NCI-H2029 (cell line): ENCODE measurements at regions not wholly inside any gene's neighbourhood (a gene's known extent, or its start where the extent isn't known, plus 50 kb on each side); places are given as distances from the start of the nearest gene placed in this dataset.
"Not testable (repeated sequence)": the region's sequence is repeated elsewhere in the genome, so short reads cannot be mapped to it uniquely, and the experiment has no call there.

Source experiments
- DNase-seq: peaks from one replicate; lab custom pipeline; 2025; lab: John Stamatoyannopoulos, UW

DNA sequence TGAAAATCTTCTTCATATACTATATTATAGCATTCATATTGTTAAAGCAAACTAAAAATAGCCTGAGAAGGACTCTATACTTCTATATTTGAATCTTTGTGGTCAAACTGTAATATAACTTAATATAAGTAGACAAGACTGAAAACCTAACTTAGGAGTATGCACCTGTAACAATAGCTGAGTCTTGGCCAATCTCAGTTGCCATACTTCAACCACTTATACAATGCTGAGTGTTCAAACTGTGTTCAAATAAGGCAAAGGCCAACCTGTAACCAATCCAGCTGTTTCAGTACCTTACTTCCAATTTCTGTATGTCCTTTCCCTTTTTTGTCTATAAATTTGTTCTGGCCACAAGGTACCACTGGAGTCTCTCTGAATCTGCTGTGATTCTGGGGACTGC is 1360.8 kb upstream of the CDH9 start:
- DNase-seq: no peak

DNA sequence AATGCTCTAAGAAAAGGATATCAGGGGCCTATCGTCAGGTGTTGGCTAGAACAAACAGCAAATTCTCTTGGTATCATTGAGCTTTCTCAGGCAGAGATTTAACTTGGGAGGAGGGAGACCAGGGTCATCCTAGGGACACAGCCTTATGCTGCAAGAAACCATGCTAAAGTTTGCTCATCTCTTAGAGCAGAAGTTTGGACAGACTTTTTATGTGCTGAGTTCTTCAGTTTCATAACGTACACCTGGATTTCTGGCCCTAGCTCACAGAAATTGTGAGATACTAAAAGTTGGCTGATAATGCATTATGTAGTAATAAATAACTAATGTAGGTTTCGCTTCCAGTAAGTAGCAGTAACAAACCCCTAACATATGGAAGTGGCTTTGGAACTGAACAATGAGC is 1359.8 kb upstream of the CDH9 start:
- no peak for DNase-seq

DNA sequence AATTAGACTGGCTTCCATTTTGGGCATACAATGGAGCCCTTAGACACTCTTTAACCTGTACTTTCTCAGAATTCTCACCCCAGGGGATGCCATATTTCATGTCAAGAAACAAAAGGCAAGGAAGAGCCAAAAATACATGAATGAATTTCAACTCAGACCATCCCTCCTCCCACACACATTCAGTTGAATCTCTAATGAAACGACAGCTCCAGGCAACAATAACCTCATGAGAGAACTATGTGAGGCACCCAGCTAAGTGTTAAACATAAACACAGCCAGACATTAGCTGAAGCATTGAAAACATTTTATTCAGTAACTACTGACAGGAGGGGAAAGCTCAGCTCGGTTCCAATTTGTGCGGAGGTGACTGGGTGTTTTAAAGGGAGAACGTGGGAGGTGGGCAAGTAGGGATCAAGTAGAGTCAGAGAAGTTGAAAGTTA is 1359.1 kb upstream of the CDH9 start:
- DNase-seq: no peak

DNA sequence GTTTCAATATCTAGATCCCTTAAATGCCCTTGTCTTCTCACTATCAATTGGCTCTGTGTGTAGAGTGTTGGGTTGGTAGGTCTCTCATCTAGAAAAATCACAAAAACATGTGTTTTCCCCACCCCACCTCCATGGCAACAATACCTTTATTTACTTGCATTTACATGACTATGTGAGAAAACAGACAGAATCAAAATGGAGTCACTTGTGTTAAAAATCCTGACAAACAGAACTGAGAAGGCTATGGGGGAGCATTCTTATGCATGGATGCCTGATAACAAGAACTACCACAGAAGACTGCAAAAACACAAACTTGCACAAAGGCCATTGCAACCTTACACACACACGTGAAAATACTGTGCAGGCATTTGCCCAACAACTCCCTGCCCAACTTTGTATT is 1352.9 kb upstream of the CDH9 start:
- DNase-seq: no peak

DNA sequence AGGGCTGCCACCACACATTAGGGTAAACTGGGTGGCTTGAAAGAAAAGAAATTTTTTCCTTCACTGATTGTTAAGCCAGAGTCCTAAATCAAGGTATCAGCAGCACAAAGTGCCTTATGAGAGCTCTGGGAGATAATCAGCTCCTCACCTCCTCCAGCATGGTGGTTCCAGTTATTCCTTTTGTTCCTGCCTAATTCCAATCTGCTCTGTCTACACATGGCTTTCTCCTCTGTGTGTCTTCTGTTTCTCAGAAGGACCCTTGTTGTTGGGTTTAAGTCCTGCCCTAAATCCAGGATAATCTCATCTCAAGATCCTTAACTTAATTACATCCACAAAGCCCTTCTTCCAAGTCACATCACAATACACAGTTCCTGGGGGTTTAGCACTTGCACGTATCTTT is 1352.0 kb upstream of the CDH9 start:
- no peak for DNase-seq

DNA sequence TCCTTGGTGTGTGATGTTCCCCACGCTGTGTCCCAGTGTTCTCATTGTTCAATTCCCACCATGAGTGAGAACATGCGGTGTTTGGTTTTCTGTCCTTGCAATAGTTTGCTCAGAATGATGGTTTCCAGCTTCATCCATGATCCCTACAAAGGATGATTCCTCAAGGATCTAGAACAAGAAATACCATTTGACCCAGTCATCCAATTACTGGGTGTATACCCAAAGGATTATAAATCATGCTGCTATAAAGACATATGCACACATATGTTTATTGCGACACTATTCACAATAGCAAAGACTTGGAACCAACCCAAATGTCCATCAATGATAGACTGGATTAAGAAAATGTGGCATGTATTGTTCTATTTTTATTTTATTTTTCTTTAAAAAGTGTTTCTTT is 1351.3 kb upstream of the CDH9 start:
- DNase-seq: not testable (repeated sequence)

DNA sequence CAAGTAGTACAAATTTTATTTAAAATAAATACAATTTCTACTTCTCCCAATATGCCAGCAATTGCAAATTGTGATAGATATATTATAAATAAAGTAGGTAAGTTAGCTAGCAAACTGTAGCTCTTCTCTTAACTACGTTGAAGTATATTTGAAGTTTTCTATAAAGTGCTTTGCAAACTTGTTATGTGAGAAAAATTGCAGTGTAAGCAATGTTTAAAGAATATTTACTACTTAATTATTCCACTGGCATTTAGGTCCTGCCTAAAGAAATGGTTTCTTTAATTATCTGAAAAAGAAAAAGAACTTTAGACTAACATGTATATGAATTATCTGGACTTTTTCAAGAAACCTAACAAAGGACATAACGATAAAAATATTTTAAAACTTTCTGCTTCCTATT is 1350.0 kb upstream of the CDH9 start:
- no peak for DNase-seq

DNA sequence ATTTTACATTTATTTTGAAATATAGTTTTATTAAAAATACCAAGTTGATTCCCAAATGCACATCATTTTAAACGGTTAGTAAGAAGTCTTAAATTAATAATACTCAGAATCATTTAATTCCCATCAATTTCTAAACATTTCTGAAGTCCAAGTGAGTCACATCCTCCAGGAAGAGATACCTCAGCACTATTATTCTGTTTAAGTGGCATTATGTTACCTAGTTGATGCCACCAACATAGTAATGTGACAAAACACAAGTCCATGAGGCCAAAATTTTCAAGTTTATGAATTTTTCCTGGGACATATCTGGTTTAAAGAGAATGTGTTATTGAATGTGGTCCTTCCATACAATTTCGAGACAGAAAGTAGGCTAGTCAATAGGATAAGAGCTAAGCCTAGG is 1348.3 kb upstream of the CDH9 start:
- DNase-seq: no peak

DNA sequence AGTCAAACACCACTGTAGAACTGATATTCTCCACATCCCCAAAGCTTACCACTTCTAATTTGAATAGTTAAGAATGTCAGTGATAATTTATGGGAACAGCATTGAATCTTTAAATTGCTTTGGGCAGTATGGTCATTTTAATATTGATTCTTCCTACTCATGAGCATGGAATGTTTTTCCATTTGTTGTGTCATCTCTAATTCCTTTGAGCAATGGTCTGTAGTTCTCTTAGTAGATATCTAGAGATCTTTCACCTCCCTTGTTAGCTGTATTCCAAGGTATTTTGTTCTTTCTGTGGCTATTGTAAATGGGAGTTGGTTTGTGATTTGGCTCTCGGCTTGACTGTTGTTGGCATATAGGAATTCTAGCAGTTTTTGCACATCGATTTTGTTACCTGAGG is 1341.8 kb upstream of the CDH9 start:
- no peak for DNase-seq

DNA sequence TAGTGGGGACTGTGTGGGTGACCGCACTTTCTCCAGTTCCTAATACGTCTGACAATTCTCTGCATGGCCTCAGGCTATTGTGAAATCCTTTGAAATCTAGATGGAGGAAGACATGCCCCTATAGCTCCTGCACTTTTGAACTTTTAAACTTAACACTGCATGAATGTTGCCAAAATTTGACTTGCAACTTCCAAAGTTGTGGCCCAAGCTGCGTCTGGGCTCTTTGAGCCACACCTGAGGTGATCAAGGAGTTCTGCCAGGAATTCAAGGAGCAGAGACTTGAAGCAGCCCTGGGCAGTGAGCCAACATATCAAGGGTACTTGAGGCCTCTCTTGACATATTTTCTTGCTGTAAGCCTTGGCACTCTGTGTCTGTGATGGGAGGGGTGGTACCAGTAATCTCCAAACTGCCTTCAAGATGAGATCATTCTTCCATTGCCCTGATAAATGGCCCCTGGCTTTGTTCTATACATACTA is 1336.1 kb upstream of the CDH9 start:
- DNase-seq: no peak

DNA sequence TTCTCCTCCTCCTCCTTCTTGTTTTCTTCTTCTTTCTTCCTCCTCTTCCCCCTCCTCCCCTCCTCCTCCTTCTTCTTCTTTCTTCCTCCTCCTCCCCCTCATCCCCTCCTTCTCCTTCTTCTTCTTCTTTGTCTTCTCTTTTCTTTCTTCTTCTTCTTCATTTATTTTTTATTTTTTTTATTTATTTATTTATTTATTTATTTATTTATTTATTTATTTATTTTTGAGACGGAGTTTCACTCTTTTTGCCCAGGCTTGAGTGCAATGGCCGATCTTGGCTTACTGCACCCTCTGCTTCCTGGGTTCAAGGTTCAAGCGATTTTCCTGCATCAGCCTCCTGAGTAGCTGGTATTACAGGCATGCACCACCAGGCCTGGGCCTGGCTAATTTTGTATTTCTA is 1332.5 kb upstream of the CDH9 start:
- no peak for DNase-seq

DNA sequence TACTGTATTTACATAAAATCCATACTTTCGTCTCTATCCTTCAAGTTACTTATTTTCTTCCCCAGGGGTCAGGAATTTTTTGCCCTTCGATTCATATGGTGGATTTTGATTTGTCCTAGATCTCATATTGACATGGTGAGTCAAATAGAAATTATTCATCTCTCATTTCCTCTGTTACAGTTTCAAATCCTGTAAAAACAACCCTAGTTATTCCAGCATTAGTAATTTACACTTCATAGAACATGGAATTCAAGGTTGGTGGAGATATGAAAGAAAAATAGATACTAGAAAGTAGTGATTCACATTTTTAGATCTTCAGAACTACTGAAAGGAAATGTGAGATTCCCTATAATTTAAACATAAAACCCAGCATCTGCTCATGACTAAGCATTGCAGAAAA is 1331.0 kb upstream of the CDH9 start:
- DNase-seq: no peak

DNA sequence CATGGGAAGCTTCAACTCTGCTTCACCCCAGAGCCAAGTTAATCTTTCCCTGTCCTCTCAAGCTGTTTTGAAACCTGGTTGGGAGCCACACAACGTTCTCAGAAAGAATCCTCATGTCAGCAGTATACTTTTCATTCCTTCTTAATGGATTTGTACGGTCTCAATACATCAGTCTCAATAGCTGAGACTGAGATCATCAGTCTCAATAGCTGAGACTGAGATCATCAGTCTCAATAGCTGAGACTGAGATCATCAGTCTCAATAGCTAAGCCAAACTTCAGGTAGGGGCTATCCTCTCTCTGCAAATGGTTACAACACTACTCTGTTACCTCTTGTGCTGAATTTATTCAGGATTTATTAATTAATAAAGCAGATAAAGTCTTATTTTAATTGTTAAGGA is 1317.4 kb upstream of the CDH9 start:
- DNase-seq: no peak

DNA sequence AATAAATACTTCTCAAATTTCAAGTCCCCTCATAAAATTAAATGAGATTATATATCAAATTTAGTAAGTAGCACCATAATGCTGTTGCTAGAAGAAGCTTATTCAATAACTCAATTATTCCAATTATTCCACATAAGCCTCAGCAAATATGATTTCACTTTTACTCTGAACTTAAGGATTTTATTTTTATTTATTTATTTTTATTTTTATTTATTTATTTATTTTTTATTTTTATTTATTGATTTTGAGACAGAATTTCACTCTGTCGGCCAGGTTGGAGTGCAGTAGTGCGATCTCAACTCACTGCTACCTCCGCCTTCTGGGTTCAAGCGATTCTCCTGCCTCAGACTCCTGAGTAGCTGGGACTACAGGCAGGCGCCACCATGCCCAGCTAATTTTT is 1308.3 kb upstream of the CDH9 start:
- DNase-seq: no peak

DNA sequence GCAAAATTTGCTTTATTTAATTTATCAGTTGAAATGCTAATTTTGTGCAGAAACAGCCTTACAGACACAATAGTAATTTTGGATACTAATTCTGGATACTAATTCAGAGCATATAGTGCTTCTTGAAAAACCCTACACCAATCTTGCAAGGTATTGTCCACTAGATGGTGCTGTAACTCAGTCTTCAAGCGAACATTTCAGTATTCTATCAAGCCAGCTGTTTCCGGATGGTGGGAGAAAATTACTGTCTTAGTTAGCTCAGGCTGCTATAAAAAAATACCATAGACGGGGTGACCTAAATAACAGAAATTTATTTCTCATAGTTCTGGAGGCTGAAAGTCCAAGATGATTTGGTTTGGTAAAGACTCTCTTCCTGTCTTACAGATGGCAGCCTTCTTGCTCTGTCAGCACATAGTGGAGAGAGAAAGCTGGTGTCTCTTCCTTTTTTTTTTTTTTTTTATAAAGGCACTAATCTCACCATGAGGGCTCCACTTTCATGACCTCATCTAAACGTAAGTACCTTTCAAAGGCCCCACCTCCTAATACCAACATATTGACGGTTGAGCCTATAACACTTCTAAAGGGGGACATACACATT is 1306.5 kb upstream of the CDH9 start:
- DNase-seq: peak; percentile 8

DNA sequence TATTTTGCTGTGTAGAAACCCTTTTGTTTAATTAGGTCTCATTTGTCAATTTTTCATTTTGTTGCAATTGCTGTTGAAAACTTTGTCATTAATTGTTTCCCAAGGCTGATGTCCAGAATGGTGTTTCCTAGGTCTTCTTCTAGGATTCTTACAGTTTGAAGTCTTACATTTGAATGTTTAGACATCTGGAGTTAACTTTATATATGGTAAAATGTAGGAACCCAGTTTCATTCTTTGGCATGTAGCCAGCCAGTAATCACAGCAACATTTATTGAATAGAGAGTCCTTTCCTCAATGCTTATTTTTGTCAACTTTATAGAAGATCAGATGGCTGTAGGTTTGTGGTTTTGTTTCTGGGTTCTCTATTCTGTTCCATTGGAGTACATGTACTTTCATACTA is 1290.8 kb upstream of the CDH9 start:
- no peak for DNase-seq

DNA sequence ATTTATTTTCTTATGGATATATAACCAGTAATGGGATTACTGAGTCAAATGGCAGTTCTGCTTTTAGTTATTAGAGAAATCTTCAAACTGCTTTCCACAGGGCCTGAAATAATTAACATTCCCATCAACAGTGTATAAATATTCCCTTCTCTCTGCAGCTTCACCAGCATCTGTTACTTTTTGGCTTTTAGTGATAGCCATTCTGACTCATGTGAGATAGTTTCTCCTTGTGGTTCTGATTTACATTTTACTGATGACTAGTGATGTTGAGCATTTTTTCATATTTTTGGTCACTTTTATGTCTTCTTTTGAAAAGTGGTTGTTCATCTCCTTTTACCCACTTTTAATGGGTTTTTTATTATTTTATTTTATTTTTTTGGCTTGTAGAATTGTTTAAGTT is 1290.3 kb upstream of the CDH9 start:
- DNase-seq: no peak

DNA sequence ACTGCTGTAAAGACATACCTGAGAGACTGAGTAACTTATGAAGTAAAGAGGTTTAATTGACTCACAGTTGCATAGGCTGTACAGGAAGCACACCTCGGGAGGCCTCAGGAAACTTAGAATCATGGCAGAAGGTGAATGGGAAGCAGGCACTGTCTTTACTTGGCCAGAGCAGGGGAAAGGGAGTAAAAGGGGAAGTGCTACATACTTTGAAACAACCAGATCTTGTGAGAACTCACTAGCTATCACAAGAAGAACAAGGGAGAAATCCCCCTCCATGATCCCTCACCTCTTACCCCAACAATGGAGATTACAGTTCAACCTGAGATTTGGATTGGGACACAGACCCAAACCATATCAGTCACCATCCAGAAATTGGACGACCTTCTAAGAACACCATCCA is 1285.8 kb upstream of the CDH9 start:
- no peak for DNase-seq

DNA sequence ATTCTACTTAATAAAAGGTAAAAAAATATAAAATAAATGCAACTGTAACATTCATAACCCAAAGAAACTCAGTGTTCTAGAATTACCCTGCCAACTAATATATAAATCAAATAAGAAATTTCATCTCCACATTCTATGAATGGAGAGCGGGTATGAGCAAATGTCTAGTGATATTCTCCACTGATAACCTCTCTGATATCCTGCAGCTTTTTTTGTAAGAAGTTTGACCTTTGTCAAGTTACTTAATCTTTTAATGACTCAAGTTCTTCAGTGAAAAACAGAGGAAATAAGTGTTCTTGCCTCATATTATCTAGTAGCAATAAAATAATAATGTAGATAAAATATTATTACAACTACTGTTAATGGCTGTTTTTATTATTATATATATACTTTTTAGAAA is 1275.6 kb upstream of the CDH9 start:
- no peak for DNase-seq

DNA sequence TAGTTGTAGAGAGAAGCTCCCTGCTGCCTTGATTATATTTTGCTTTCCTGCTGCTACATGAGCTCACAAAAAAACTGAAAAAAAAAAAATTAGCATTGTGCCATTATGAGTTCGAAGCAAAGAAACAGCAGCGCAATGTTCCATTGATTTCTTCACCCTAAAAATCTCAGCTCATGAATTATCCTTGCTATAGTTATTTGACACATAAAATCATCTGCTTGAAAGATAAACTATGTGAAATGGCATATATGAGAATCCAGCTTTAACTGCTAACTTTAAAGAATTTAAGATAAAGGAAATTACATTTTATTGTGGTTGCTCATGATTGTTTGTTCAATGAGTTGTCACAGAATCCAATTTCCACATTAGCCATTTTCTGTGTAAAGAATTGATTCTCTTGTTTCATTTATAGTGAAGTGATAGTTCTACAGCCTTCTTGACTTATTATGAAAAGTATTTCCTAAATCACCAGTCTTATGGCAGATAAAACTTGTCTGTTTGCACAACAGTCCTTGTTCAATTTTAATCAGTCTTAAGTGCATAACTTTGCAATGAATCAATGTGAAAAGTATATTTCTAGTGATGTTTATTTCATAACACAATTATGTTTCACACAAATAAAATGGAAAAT is 1275.0 kb upstream of the CDH9 start:
- DNase-seq: no peak

DNA sequence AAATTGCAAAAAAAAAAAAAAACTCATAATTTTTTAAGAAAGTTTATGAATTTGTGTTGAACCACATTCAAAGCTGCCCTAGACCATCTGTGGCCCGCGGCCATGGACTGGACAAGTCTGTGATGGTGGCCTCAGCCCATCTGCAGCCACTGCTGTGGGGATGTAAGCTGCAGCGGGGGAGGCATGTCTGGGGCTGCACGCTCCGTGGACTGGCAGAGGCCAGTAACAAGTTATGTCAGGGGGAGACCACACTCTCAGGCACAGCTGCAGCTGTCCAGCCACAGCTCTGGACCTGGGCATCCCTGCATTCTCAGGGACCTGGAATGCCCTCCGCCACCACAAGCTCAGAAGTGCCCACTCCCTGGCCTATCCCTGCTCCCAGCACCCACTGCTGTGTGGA is 1272.3 kb upstream of the CDH9 start:
- no peak for DNase-seq

DNA sequence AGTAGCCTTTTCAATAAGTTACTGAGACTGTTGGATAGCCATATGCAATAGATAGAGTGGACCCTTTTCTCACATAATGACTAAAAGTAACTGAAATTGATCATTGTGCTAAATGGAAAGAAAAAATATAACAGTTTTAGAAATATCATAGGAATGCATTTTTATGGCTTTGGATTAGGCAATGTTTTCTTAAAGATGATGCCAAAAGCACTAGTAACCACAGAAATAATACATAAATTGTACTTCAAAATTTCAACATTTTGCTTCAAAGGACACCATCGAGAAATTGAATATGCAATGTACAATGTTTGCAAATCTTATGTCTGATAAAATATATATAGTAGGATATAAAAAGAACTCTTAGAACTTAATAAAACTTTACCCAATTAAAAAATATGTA is 1267.5 kb upstream of the CDH9 start:
- no peak for DNase-seq

DNA sequence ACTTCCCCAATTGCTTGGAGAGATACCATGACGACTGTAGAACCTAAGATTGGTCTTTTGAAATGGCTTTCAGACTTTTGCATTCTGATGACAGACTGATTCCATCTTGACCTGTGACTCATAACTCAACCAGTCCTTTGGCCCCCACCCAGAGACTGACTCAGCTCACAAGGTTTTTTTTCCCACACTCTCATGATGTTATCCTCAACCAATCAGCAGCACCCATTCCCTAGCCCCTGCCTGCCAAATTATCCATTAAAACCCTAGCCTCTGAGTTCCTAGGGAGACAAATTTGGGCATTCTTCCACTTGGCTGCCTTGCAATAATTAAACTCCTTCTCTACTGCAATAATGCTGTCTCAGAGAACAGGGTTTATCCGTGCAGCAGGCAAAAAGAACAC is 1263.3 kb upstream of the CDH9 start:
- no peak for DNase-seq

DNA sequence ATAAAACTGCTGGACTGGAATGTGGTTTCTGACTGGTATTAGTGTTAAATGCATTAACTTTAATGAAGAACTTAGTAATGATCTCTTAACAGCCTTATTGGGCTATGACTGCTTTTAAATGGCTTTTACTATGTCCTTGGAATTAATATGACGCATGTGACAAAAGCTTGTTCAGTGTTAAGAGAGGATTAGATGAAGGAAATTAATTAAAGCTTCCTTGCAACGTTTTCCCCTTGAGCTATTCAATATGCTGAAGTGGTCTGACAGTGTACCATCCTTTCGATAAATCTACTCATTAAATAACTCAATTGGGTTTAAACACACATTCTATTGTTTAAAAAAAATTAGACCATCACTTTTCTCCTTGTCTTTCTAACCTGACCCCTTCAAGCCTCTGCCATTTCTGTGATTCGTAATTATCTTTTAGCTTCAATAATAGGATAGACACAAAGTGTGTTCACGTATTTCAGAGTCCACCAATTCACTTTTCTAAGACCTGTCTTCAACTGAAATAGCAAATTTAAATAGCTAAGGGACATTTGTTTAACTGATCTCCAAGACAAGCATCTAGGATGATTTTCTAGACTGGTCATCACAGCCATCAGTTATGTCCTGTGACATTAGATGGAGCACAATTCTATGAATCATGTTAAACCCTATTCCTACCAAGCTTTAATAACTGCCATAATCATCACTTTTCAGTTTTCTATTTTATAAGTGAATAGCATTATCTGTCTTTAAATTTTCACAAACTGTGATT is 1258.0 kb upstream of the CDH9 start:
- no peak for DNase-seq
